Type B pancreatic cell (in vitro differentiated cells): ENCODE measurements at regions not wholly inside any gene's neighbourhood (a gene's known extent, or its start where the extent isn't known, plus 50 kb on each side); places are given as distances from the start of the nearest gene placed in this dataset.

Source experiments
- DNase-seq: peaks from one replicate; pipeline ENCODE4 v3.0.0; 2021; ENCODE audit warnings: mixed read lengths; ENCODE audit not compliant: unreplicated experiment; ENCODE audit errors: extremely low spot score
- H3K27ac Mint-ChIP-seq: 2 replicates; pipeline ENCODE4 v1.8.0; 2021; ENCODE audit warnings: mild to moderate bottlenecking, mixed read lengths
- H3K27me3 Mint-ChIP-seq: 2 replicates; pipeline ENCODE4 v1.8.0; 2021; ENCODE audit warnings: mixed read lengths
- H3K36me3 Mint-ChIP-seq: 2 replicates; pipeline ENCODE4 v1.8.0; 2021; ENCODE audit warnings: mixed read lengths
- H3K4me1 Mint-ChIP-seq: one replicate; pipeline ENCODE4 v1.8.0; 2021; ENCODE audit warnings: mixed read lengths; ENCODE audit not compliant: unreplicated experiment
- H3K4me3 Mint-ChIP-seq: 2 replicates; pipeline ENCODE4 v1.8.0; 2021; ENCODE audit warnings: mild to moderate bottlenecking, mixed read lengths
- H3K9me3 Mint-ChIP-seq: 2 replicates; pipeline ENCODE4 v1.8.0; 2021; ENCODE audit warnings: mixed read lengths
- CTCF ChIP-seq: fragments of 200-600 bp; sonication (generic); conservative IDR thresholded peaks from 2 replicates; pipeline ENCODE4 v1.5.0; 2021; ENCODE audit warnings: antibody characterized with exemption, mild to moderate bottlenecking

GRCh38 chr20:43781215-43781614, 54.4 kb upstream of the GTSF1L start:
- TF ChIP-seq CTCF: no peak
- H3K4me3 Mint-ChIP-seq: no peak overlapping the region
- H3K36me3 Mint-ChIP-seq: no peaks in the 10 kb centered on the region
- peaks cover 10% of the 10 kb centered on the region for H3K27me3 Mint-ChIP-seq
- H3K9me3 Mint-ChIP-seq: no peaks in the 10 kb centered on the region
- no peak overlapping the region for H3K27ac Mint-ChIP-seq
- no peak for DNase-seq
- no peaks in the 10 kb centered on the region for H3K4me1 Mint-ChIP-seq

GRCh38 chr20:43778375-43778774, 51.6 kb upstream of the GTSF1L start:
- TF ChIP-seq CTCF: no peak
- Mint-ChIP-seq H3K36me3 (no peaks in the 10 kb centered on the region), H3K27ac (no peak overlapping the region), H3K27me3 (peaks cover 10% of the 10 kb centered on the region), H3K9me3 (no peaks in the 10 kb centered on the region), H3K4me1 (no peaks in the 10 kb centered on the region), H3K4me3 (no peak overlapping the region)
- no peak for DNase-seq

DNA sequence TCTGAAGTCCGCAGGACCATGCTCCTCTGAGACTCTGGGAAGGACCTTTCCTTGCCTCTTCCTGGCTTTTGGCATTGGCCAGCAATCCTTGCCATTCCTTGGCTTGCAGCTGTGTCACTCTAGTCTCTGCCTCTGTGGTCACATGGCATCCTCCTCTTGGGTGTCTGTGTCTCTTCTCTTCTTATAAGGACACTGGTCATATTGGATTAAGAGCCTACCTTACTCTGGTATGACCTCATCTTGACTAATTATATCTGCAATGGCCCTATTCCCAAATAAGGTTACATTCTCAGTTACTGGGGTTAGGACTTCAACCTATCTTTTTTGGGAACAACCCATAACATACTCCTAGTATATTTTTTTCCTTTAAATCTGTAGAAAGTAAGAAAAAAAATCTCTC, 49.9 kb upstream of the GTSF1L start:
- no peaks in the 10 kb centered on the region for H3K9me3 Mint-ChIP-seq
- H3K4me3 Mint-ChIP-seq: no peak overlapping the region
- no peak overlapping the region for H3K27ac Mint-ChIP-seq
- H3K36me3 Mint-ChIP-seq: no peaks in the 10 kb centered on the region
- H3K4me1 Mint-ChIP-seq: no peaks in the 10 kb centered on the region
- peaks cover 18% of the 10 kb centered on the region for H3K27me3 Mint-ChIP-seq
- TF ChIP-seq CTCF: no peak
- no peak for DNase-seq
